ENCODE measurements at regions not wholly inside any gene's neighbourhood (a gene's known extent, or its start where the extent isn't known, plus 50 kb on each side); places are given as distances from the start of the nearest gene placed in this dataset.

- TF ChIP-seq ZFX (IDR thresholded peaks at IDR 0.05) (no peak), CTCF (conservative IDR thresholded peaks at IDR 0.05) (no peak)
- no peak overlapping the region for H3K27ac ChIP-seq
These were observed 536.3 kb downstream of the SLC6A15 start for GRCh38 chr12:84376320-84376719.

- TF ChIP-seq CTCF (conservative IDR thresholded peaks at IDR 0.05) (no peak), ZFX (IDR thresholded peaks at IDR 0.05) (no peak)
- H3K27ac ChIP-seq = no peak overlapping the region
These were observed 537.0 kb downstream of the SLC6A15 start for GRCh38 chr12:84375449-84376170.

GRCh38 chr12:84362552-84362897, 550.1 kb downstream of the SLC6A15 start:
- no peak overlapping the region for H3K27ac ChIP-seq
- TF ChIP-seq ZFX (IDR thresholded peaks at IDR 0.05) = no peak
- TF ChIP-seq CTCF (conservative IDR thresholded peaks at IDR 0.05) = no peak

- no peak for TF ChIP-seq ZFX (IDR thresholded peaks at IDR 0.05)
- no peak for TF ChIP-seq CTCF (conservative IDR thresholded peaks at IDR 0.05)
- H3K27ac ChIP-seq = no peak overlapping the region
These were observed 550.7 kb downstream of the SLC6A15 start for GRCh38 chr12:84361651-84362551.

GRCh38 chr12:84357314-84357713, 555.3 kb downstream of the SLC6A15 start:
- TF ChIP-seq ZFX (IDR thresholded peaks at IDR 0.05) = no peak
- TF ChIP-seq CTCF (conservative IDR thresholded peaks at IDR 0.05) = no peak
- no peak overlapping the region for H3K27ac ChIP-seq

- TF ChIP-seq ZFX (IDR thresholded peaks at IDR 0.05) = no peak
- no peak overlapping the region for H3K27ac ChIP-seq
These were observed 556.4 kb downstream of the SLC6A15 start for GRCh38 chr12:84356224-84356623.

- TF ChIP-seq ZFX (IDR thresholded peaks at IDR 0.05) (no peak), CTCF (conservative IDR thresholded peaks at IDR 0.05) (no peak)
- no peak overlapping the region for H3K27ac ChIP-seq
These were observed 557.0 kb downstream of the SLC6A15 start for GRCh38 chr12:84355561-84355960.
